WTC11 (cell line): ENCODE measurements at regions not wholly inside any gene's neighbourhood (a gene's known extent, or its start where the extent isn't known, plus 50 kb on each side); places are given as distances from the start of the nearest gene placed in this dataset.

ENCODE experiments used
- AFF4 ChIP-seq: sonication (generic); formaldehyde crosslinking; IDR thresholded peaks from 2 replicates; pipeline ENCODE4 v1.8.1; 2023; ENCODE audit warnings: mild to moderate bottlenecking, missing genetic modification reagents, borderline replicate concordance
- ATF2 ChIP-seq: sonication (generic); formaldehyde crosslinking; IDR thresholded peaks from 2 replicates; pipeline ENCODE4 v1.8.1; 2022; ENCODE audit warnings: low read depth, missing genetic modification reagents, borderline replicate concordance
- ATF3 ChIP-seq: sonication (generic); formaldehyde crosslinking; conservative IDR thresholded peaks from 2 replicates; pipeline ENCODE4 v1.8.1; 2022; ENCODE audit warnings: mild to moderate bottlenecking, missing genetic modification reagents
- CTCF ChIP-seq: fragments of 200-600 bp; IDR thresholded peaks from 2 replicates; pipeline ENCODE4 v1.8.0; 2022; ENCODE audit warnings: antibody characterized with exemption
- E2F5 ChIP-seq: sonication (generic); formaldehyde crosslinking; IDR thresholded peaks from 2 replicates; pipeline ENCODE4 v1.8.1; 2022; ENCODE audit warnings: mild to moderate bottlenecking, moderate library complexity, missing genetic modification reagents
- GRHL2 ChIP-seq: fragments of 250-450 bp; sonication (Bioruptor Pico); IDR thresholded peaks from 2 replicates; pipeline ENCODE4 v1.8.0; 2022; ENCODE audit warnings: mild to moderate bottlenecking, moderate library complexity; ENCODE audit not compliant: insufficient replicate concordance, severe bottlenecking
- MAX ChIP-seq: sonication (generic); formaldehyde crosslinking; IDR thresholded peaks from 2 replicates; pipeline ENCODE4 v1.8.0; 2022; ENCODE audit warnings: mild to moderate bottlenecking, missing genetic modification reagents
- NFE2L1 ChIP-seq: sonication (generic); formaldehyde crosslinking; IDR thresholded peaks from 2 replicates; pipeline ENCODE4 v1.8.1; 2023; ENCODE audit warnings: missing genetic modification reagents
- NFYB ChIP-seq: sonication (generic); formaldehyde crosslinking; conservative IDR thresholded peaks from 2 replicates; pipeline ENCODE4 v1.8.0; 2022; ENCODE audit warnings: low read depth, missing genetic modification reagents
- TCF7 ChIP-seq: sonication (generic); formaldehyde crosslinking; IDR thresholded peaks from 2 replicates; pipeline ENCODE4 v1.8.0; 2022; ENCODE audit warnings: mild to moderate bottlenecking, low read depth, missing genetic modification reagents, moderate library complexity
- ZBTB43 ChIP-seq: sonication (generic); formaldehyde crosslinking; IDR thresholded peaks from 2 replicates; pipeline ENCODE4 v1.8.1; 2023; ENCODE audit warnings: mild to moderate bottlenecking, missing genetic modification reagents
- ZMAT4 ChIP-seq: fragments of 250-450 bp; sonication (Bioruptor Pico); IDR thresholded peaks from 2 replicates; pipeline ENCODE4 v1.9.0; 2021; ENCODE audit warnings: mild to moderate bottlenecking
- ZNF232 ChIP-seq: sonication (generic); formaldehyde crosslinking; IDR thresholded peaks from 2 replicates; pipeline ENCODE4 v1.8.0; 2022; ENCODE audit warnings: mild to moderate bottlenecking, missing genetic modification reagents
- ZSCAN18 ChIP-seq: fragments of 250-450 bp; sonication (Bioruptor Pico); IDR thresholded peaks from 2 replicates; pipeline ENCODE4 v2.1.2; 2022; ENCODE audit warnings: mild to moderate bottlenecking, moderate library complexity

GRCh38 chr10:71048971-71049615, 160.7 kb upstream of the PCBD1 start:
- no peak for TF ChIP-seq ZNF232
- TF ChIP-seq ZMAT4 (CRISPR knock-in tag): no peak
- no peak for TF ChIP-seq E2F5 (CRISPR knock-in tag)
- no peak for TF ChIP-seq MAX (CRISPR knock-in tag)
- no peak for TF ChIP-seq ATF3 (CRISPR knock-in tag)
- no peak for TF ChIP-seq AFF4
- TF ChIP-seq ZSCAN18 (CRISPR knock-in tag): no peak
- no peak for TF ChIP-seq CTCF
- no peak for TF ChIP-seq NFE2L1 (CRISPR knock-in tag)
- TF ChIP-seq TCF7 (CRISPR knock-in tag): no peak
- TF ChIP-seq GRHL2 (CRISPR knock-in tag): no peak
- no peak for TF ChIP-seq ZBTB43 (CRISPR knock-in tag)
- no peak for TF ChIP-seq NFYB (CRISPR knock-in tag)
- no peak for TF ChIP-seq ATF2 (CRISPR knock-in tag)
